Panc1 (cell line): ENCODE measurements at regions not wholly inside any gene's neighbourhood (a gene's known extent, or its start where the extent isn't known, plus 50 kb on each side); places are given as distances from the start of the nearest gene placed in this dataset.

Experiments used
- ATAC-seq: fragments of 200-7000 bp; cut with Tn5 transposase; 2 replicates; pipeline ENCODE4 v1.9.1; 2020; ENCODE audit warnings: mild to moderate bottlenecking, moderate library complexity
- BruUV-seq: library from RNA; stranded (reverse); fragments of 400-500 nt; replicated peaks from 2 replicates; lab custom pipeline; 2021; lab: Mats Ljungman, UMichigan
- CTCF ChIA-PET: fragments of 300-600 bp; sonication (Branson Sonifier 250); formaldehyde crosslinking; loops from one replicate; lab custom pipeline; 2022; ENCODE audit warnings: antibody characterized with exemption; lab: Charles Lee
- POLR2A ChIA-PET: fragments of 300-600 bp; sonication (Branson Sonifier 250); formaldehyde crosslinking; loops from one replicate; lab custom pipeline; 2022; ENCODE audit warnings: antibody characterized with exemption; lab: Charles Lee
- DNase-seq: peaks from one replicate; pipeline ENCODE4 v3.0.0-alpha.2; 2010; ENCODE audit warnings: low read depth, low spot score
- H3K27ac ChIP-seq: 2 replicates; pipeline ENCODE4 v1.5.1; 2011; ENCODE audit warnings: mild to moderate bottlenecking, low read length, inconsistent platforms
- H3K27me3 ChIP-seq: fragments of 200-500 bp; sonication (Bioruptor generic); 2 replicates; pipeline ENCODE4 v1.6.0; 2014; ENCODE audit warnings: low read length, inconsistent platforms; ENCODE audit not compliant: control insufficient read depth, insufficient read depth
- H3K36me3 ChIP-seq: fragments of 200-500 bp; sonication (Bioruptor generic); 2 replicates; pipeline ENCODE4 v1.5.1; 2014; ENCODE audit warnings: inconsistent platforms, mild to moderate bottlenecking, low read length, moderate library complexity; ENCODE audit not compliant: control insufficient read depth, insufficient read depth
- H3K4me1 ChIP-seq: 2 replicates; pipeline ENCODE4 v1.5.1; 2011; ENCODE audit warnings: inconsistent platforms, mild to moderate bottlenecking, low read length, moderate library complexity; ENCODE audit not compliant: control insufficient read depth, insufficient read depth
- H3K4me3 ChIP-seq, 2 experiments: 2 replicates each; pipeline ENCODE4 v1.5.1; 2011 to 2012; ENCODE audit warnings: low read depth in 2 of 2, low read length in 2 of 2, mild to moderate bottlenecking in 2 of 2, inconsistent platforms in 1 of 2, moderate library complexity in 1 of 2
- H3K9me3 ChIP-seq: fragments of 200-500 bp; sonication (Bioruptor generic); 2 replicates; pipeline ENCODE4 v1.5.1; 2014; ENCODE audit warnings: low read depth, mild to moderate bottlenecking, inconsistent platforms, low read length, moderate library complexity; ENCODE audit not compliant: control insufficient read depth, insufficient read depth
- CTCF ChIP-seq: fragments of 450-650 bp; IDR thresholded peaks from 2 replicates; pipeline ENCODE4 v1.5.1; 2017; ENCODE audit warnings: mild to moderate bottlenecking
- POLR2AphosphoS5 ChIP-seq: IDR thresholded peaks from 2 replicates; pipeline ENCODE4 v1.6.1; 2012; ENCODE audit warnings: mild to moderate bottlenecking, low read depth, low read length, moderate library complexity
- REST ChIP-seq, 2 experiments: IDR thresholded peaks; 2 replicates each; pipeline ENCODE4 v1.6.1; 2011 to 2012; ENCODE audit warnings: low read depth in 2 of 2, control low read depth in 1 of 2, low read length in 1 of 2, mild to moderate bottlenecking in 1 of 2, moderate library complexity in 1 of 2; ENCODE audit not compliant: insufficient read depth in 1 of 2
- SIN3A ChIP-seq: IDR thresholded peaks from 2 replicates; pipeline ENCODE4 v1.6.1; 2012; ENCODE audit warnings: low read depth, mild to moderate bottlenecking, low read length, moderate library complexity, borderline replicate concordance; ENCODE audit not compliant: insufficient read depth
- TCF7L2 ChIP-seq: IDR thresholded peaks from 2 replicates; pipeline ENCODE4 v1.6.1; 2011; ENCODE audit warnings: mild to moderate bottlenecking, low read depth, low read length, inconsistent platforms
- in situ Hi-C: cut with HindIII; loops from 2 replicates; pipeline ENCODE4 v1.10.0; 2016; ENCODE audit warnings: low sequenced_read_pairs, low pct_unique_long_range_greater_than_20kb
- intact Hi-C: fragments of 100-400 bp; cut with micrococcal nuclease; formaldehyde crosslinking; loops from one replicate; pipeline ENCODE4 v1.10.0; 2022; ENCODE audit not compliant: unreplicated experiment

GRCh38 chr3:87057474-87057873 is 66.5 kb upstream of the VGLL3 start:
- in situ Hi-C loops: no loop called here
- POLR2A ChIA-PET: no interaction called here
- CTCF ChIA-PET: no interaction called here
- TF ChIP-seq POLR2AphosphoS5 (no peak), REST (IDR thresholded peaks at IDR 0.05; ENCODE audit: insufficient read depth in 1 of 2, low read depth in 2 of 2, low read length in 1 of 2) (no peak), TCF7L2 (no peak), SIN3A (no peak), CTCF (no peak)
- intact Hi-C loops: no loop called here
- Histone ChIP-seq H3K4me1 (no peaks in the 10 kb centered on the region), H3K4me3 (no peak overlapping the region), H3K27me3 (no peaks in the 10 kb centered on the region), H3K27ac (no peak overlapping the region), H3K9me3 (no peaks in the 10 kb centered on the region), H3K36me3 (no peaks in the 10 kb centered on the region)
- DNase-seq: no peak
- BruUV-seq: no TSS peak
- no peak for ATAC-seq

- intact Hi-C loops: no loop called here
These were observed 62.6 kb upstream of the VGLL3 start for GRCh38 chr3:87053553-87053952.

More at GRCh38 chr3:87053553-87053952, 62.6 kb upstream of the VGLL3 start:
- Histone ChIP-seq H3K36me3 (no peaks in the 10 kb centered on the region), H3K4me3 (no peak overlapping the region), H3K9me3 (no peaks in the 10 kb centered on the region), H3K4me1 (no peaks in the 10 kb centered on the region), H3K27me3 (no peaks in the 10 kb centered on the region), H3K27ac (no peak overlapping the region)
- ATAC-seq (no peak), DNase-seq (no peak)
- BruUV-seq: no TSS peak
- in situ Hi-C loops: no loop called here
- ChIA-PET POLR2A (no interaction called here), CTCF (no interaction called here)
- TF ChIP-seq REST (IDR thresholded peaks at IDR 0.05; ENCODE audit: insufficient read depth in 1 of 2, low read depth in 2 of 2, low read length in 1 of 2) (no peak), SIN3A (no peak), TCF7L2 (no peak), CTCF (no peak), POLR2AphosphoS5 (no peak)
